ENCODE measurements at regions not wholly inside any gene's neighbourhood (a gene's known extent, or its start where the extent isn't known, plus 50 kb on each side); places are given as distances from the start of the nearest gene placed in this dataset.
A peak's percentile ranks its signal among the peaks of the same experiment; 100 is the strongest.
"Not testable (repeated sequence)": the region's sequence is repeated elsewhere in the genome, so short reads cannot be mapped to it uniquely, and the experiment has no call there.

DNA sequence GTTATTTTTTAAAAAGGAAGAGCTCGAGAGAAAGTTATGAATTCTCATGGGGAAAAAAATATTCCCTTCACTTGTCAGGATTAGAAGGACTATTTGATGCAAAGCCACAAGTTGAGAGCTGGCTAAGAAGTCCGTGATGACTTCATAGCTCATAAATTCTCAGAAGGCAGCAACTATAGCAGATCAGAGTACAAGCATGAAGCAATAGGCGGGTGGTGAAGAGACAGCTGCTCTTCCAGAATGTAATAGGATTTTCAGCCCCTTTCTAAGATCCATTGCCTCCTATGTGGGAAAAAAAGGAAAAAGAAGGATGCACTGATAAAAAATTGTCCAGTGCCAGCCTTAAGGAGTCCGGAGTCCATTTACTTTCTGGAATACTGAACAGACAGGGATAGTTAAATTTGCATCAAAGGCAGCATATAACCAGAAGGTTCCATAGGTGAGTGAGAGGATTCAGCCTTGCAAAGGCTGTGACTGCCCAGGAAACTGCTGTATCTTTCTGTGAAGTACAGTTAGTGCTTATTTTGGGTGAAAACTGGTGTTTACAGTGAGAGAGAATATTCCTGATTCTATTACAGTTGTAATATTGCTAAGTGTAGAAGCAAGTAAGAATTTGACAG, 929.5 kb upstream of the ALCAM start:
- DNase-seq, result peak; percentile 97

DNA sequence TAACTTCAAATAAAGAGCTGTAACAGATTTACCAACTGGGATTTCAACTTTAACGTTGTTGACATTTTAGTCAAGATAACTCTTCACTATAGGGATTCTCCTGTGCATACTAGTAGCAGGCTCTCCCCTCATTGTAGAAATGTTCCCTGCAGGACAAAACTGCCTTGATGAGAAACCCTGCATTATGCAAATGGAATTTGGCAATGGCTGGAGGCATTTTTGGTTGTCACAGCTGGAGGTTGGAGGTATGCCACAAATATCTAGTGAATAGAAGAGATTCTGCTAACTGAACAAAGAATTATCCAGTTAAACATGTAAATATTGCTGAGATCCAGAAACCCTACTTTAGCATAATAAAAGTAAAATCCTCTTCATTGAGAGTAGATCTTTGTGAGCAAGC, 928.8 kb upstream of the ALCAM start:
- peak; percentile 92 for DNase-seq

DNA sequence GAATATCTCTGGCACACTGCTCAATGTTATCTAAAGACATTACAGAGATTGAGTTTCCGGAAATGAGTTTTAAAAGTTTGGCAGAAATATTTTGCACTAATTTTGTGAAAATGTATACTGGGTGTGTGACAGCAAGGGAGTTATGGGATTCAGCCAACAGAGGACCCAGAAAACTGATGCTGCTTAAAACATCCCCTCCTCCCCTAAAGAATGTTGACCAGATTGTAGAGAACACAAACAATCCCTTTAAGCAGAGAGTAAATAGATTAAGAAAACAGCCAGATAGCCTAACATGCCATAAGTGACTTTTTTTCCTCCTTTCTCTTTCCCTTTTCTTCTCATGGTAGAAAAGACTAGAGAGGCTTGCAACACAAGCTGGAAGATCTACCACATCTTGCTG, 928.0 kb upstream of the ALCAM start:
- no peak for DNase-seq

DNA sequence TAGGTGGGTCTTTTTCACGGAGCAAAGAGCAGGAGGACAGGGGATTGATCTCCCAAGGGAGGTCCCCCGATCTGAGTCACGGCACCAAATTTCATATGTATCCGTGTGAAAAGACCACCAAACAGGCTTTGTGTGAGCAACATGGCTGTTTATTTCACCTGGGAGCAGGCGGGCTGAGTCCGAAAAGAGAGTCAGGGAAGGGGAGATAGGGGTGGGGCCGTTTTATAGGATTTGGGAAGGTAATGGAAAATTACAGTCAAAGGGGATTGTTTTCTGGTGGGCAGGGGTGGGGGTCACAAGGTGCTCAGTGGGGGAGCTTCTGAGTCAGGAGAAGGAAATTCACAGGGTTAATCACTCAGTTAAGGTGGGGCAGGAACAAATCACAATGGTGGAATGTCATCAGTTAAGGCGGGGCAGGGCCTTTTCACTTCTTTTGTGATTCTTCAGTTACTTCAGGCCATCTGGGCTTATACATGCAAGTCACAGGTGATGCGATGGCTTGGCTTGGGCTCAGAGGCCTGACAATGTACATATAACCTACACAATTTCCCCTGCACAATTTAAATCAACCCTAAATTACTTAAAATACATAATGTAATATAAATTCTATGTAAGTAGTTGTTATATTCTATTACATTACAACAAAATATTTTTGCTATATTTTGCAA, 921.3 kb upstream of the ALCAM start:
- DNase-seq, result not testable (repeated sequence)

DNA sequence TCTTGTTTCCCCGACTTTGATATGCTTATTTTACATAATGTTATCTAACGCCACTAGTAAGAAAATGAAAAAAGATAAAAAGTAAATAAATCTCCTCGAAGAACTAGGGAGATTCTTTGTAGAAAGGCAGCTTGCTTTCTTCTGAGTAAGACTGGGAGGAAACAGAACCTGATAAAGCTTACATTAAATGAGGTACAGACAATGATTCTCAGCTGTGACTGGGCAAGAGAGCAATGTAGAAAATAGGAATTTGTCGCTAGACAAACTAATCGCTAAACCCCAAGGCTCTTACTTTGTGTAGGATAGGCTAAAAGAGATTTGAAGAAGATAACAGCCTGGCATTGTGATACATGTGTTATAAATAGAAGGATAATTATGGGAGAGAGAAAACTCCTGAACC, 919.0 kb upstream of the ALCAM start:
- no peak for DNase-seq

DNA sequence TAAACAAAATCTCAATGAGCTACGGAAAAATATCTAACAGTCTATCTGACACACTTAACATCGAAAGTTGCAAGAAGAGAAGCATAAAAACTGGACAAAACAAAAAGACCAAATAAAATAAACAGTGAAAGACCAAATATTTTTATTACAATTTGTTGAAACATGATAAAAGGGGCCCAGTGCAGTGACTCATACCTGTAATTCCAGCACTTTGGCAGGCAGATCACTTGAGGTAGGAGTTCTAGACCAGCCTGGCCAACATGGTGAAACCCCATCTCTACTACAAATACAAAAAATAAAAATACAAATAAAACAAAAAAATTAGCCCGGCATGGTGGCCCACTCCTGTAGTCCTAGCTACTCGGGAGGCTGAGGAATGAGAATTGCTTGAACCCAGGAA, 914.0 kb upstream of the ALCAM start:
- no peak for DNase-seq

DNA sequence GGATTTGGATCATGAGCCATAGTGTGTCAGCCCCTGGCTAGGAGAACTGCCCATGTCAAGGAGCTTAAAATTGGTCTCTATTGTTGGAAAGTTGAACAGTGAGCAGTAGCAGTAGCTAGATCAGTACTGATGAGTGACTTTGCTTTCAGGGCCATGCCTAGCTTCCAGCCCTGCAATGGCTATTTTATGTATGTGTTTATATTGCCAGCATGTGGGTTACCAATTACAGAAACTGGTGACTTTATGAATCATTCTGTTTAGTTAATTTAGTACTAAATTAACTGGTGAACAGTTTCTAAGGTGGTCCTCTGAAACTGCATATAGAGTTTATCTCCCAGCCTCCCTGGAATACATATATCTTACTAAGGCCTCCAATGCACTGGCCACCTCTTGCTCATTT, 908.1 kb upstream of the ALCAM start:
- no peak for DNase-seq

DNA sequence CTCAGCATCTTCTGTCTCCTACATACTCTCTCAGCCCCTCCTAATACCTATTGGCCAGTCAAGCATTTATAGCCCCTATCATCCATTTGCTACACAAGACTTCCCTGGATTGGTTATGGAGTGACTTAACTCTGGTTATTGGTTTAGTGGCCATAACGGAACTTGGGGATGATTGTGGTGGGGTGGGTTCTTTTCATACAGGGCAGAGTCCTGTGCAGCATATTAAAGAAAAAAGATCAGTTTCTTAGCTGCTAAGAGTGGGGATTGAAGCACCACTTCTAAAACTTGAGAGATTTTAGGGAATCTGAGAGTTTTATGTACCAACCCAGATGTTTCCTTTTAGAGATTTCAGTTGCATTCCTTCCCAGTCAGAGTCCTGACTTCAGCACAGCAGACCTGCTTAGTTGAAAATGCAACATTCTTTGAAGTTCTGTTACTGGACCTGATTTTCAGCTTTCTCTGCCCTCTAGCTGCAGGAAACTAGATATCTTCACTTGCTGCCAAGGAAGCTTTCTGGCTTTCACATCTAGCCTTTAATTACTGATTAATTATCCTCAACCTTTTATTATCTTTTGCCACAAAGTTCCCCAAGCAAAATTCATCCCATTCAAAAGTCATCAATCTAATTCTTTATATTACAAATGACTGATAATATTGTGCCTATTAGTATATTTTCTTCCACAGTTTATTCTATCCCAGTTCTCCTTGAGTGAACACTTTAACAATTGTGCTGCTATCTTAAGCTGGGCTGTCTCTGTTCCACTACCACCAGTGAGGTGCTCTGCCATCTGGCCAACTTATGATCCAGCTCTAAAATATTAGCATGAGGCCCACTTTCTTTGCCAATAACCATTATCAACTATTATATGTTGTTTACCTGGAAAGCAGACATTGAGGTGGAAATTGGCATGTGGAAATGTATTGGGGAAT, 906.0 kb upstream of the ALCAM start:
- peak; percentile 83 for DNase-seq

DNA sequence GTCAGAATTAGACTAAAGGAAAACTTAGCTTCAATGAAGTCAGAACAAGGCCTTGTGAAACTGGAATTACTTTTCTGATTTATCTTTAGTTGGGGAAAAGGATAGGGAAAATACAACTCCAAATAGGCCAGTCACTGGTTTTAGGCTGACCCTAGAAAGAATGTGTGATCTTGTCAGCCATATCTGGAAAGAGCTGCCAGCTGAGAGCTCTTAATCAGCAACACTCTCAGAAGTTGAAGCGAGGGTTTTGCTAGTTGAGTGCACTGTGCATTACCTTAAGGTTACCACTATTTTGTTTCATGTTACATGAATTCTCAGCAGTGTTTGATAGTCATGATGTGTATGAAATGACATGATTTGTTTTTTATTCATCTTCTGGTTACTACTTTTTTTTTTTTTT, 905.3 kb upstream of the ALCAM start:
- DNase-seq, result no peak

DNA sequence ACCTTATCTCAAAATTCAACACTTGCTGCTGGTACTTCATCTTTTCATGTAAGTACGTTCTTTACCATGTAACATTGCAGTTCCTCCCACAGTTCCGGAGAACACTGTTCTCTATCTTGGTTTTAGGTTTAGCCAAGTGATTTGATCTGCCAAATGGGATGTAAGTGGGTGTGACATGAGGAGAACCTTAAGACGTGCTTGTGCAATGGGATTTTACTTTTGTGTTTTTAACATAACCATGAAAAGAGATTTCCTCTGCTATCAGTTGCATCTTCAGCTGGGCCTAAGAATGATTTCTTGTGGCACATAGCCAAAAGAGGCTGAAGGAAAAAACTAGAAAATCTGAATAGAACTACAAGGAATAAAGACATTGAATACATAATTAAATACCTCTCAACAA, 894.5 kb upstream of the ALCAM start:
- DNase-seq, result no peak

DNA sequence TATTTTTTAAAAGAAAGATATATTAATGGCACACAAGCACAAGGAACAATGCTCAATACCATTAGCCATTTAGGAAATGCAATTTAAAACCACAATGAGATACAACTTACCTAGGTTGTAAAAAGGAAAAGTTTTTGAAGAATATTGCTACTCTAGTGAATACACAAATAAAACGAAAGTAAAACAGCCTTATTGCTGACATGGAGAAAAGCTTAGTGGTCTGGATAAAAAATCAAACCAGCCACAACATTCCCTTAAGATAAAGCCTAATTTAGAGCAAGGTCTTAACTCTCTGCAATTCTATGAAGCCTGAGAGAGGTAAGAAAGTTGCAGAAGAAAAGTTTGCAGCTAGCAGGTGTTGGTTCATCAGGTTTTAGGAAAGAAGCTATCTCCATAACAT, 892.7 kb upstream of the ALCAM start:
- DNase-seq, result no peak

DNA sequence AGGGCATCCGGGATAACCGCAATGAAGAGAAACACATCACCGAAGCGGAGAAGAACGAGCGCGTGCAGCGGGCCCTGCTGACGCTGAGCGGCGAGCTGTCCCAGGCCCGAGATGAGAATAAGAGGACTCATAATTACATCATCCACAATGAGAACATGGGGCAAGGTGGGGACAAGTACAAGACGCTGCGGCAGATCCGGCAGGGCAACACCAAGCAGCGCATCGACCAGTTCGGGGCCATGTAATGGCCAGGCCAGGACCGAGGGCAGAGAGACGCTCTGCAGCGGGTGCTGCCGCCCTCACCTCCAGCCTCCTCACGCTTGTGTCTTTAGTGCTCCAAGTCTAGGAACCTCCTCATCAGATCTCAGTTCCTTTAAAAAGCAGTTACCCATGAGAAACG, 863.7 kb upstream of the ALCAM start:
- DNase-seq, result no peak

DNA sequence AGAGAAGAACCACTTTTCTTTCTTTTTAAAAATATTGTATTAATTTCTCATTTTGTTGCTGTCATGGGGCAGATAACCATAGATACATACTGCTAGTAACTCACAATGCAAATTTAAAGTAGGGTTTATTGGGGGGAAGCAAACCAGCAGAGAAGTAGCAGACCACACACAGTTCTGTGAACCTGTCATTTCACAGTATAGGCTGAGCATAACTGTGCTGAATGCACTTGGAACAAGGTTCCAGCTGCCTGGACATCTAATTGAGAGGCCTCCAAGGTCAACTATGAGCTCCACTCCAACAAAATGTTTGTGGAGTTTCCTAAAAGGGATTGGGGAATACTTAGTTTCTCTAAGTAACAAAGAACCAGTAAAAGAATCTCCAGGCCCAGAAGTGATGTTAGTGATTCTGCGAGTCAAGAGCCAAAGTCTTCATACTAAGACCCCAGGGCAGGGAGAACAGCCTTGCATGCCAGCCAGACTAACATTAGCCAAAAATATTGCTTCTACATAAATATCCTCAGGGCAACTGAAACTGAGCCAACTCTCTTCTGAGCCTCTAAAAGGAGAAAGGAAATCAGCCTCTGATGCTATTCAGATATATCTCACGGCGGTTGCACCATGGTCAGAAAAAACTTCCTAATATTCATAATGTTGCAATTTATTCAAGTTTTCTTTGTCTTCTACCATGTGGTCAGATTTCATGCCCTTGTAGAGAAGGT, 856.4 kb upstream of the ALCAM start:
- DNase-seq, result no peak

DNA sequence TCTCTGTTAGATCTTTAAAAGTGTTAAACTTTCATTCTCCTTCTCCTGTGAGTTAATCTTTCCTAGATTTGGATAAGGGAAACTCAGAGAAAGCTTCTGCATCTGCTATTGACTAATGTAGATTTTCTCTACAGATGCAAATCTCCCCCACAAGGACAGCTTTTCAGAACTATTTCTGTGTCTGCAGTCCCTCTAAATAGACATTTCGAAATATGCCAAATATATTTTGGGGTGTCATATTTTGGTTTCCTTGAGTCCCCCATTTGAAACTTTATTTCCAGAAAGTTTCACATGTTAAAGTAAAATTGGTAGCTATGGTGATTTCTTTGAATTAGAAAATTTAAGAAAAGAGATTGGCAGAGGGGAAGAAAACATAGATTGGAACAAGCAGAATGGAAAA, 852.3 kb upstream of the ALCAM start:
- no peak for DNase-seq

DNA sequence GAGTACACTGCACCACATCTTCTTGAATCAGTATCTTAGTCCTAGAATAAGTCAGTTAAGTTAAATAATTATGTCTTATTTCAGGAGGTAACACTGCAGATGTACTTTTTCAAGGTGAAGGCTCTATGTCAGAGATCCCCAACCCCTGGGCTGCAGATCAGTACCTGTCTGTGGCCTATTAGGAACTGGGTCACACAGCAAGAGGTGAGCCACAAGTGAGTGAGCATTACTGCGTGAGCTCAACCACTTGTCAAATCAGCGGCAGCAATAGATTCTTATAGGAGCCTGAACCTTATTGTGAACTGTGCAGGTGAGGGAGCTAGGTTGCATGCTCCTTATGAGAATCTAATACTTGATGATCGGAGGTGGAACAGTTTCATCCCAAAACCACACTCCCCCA, 851.9 kb upstream of the ALCAM start:
- DNase-seq, result no peak

DNA sequence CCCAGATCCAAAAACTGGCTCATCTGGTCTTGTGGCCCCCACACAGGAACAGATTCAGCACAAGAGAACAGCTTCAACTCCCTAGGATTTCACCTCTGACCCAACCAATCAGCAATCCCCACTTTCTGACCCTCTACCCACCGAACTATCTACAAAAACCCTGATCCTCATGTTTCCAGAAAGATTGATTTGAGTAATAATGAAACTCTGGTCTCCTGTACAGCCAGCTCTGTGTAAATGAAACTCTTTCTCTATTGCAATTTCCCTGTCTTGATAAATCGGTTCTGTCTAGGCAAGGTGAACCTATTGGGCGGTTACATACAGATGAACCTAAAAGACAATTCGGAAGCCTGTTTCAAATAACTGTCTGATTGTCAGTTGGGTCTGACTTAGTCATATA, 847.6 kb upstream of the ALCAM start:
- DNase-seq, result no peak

DNA sequence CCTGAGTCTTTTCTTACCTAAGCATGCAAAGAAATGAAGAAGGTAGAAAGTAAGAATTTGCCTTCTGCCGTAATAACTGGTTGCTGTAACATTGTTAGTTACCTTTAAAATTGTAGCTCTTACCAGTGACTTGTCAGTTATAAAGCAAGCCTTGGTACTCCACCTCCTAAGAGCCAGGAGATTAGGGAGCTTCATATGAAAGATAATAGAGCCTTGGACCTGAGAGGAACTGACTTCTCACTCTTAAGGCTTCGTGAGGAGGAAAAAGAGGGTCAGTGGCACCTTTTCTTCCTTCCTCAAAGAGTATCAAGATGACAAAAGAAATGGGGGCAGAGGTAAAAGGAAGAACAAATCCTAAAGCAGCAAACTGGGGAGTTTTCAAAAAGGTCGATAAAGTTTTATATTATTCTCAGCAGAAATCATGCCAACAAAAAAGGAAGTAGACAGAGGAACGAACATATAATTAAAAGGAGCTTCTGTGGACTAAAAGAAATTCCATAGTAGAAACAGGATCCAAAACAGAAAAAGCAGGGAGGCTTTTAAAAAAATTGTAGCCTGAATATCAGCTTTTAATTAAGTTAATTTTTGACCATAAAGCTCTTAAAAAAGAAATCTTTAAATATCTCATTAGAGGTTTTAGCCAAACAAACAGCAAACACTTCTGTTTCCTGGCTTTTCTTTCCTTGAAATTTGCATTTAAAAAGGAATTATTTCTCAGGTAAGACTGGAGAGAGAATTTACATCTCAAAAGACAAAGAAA, 847.1 kb upstream of the ALCAM start:
- DNase-seq, result no peak

DNA sequence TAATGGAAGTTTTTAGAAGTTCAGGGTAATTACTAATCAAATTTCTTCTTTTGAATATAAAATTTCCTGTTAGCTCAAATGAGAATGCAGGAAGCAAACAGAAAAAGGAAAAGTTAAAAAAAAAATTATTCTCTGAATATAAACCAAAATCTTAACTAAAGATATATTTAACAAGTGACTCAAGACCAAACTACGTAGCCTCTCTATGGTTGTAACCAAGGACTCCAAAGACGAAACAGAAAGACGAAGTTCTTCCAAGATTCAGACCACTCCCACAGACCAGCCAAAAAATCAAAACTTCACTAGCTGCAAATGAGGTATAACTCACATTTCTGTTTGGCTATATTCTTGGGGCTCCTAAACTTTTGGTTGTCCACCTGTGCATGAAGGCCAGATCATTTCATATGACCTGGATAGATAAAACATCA, 846.5 kb upstream of the ALCAM start:
- DNase-seq, result no peak

DNA sequence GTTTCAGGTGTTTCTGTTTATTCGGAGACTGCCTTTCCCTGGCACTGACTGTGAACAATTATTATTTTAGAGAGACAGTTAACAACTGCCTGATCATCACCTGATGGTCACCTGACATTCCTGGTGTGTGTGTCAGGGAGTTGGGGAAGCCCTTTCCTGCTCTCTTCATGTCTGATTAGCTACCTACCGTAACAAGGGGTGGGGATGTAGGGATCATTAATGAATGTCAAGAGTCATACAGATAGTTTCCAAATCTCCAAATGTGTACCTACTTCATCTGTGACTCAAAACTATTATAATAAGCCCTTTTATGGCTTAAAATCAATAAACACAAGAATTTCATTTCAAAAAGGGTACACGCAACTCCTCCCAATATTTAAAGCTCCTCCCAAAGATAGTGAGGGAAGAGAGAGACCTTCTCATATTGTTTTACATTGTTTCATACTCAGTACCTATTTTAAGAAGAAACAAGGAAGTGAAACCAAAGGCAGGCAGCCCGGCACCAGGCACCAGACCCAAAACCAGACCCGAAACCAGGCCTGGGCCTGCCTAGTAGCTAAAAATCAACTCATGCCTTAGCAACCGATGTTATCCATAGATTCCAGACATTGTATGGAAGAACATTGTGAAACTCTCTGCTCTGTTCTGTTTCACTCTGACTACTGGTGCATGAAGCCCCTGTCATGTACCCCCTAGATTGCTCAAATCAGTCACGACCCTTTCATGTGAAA, 844.9 kb upstream of the ALCAM start:
- DNase-seq, result no peak

DNA sequence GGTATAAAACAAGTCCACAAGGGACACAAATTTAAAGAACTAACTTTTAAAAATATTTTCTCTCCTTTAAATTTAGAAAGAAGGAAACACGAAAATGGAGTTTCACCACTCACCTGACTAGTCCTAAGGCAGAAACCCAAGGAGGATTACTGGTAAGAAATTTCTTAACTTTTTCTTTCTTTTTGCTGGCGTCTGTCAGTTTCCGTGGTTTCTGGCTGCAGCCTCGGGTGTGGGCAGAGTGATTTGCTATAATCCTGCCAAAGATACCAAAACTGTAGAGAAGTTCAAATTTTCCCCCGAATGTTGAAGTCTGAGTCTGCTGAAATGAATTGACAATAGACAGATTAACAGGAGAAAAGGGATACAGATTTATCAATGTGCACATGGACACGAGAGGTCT, 843.6 kb upstream of the ALCAM start:
- DNase-seq, result no peak

DNA sequence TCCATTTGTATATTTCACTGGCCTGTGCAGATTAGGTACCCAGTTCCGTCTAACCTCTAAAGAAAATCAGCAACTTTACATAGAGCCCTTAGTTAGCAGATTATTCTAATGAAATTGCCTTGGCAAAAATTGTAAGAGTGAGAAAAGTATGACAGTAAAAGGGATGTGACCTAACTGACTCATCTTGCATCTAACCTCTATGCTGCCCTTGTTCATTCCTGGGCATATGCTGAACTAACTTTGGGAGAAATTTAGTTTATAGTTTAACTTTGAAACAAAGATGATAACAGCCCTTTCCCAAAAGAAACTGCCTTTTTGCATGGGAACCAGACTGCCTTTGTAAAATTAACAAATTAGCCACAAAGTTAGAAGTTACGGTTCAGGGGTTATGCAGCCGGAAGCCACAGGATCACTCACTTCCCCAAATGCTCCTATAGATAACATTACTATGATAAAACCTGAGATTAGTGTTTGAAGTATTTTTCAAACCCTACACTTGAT, 839.8 kb upstream of the ALCAM start:
- no peak for DNase-seq

DNA sequence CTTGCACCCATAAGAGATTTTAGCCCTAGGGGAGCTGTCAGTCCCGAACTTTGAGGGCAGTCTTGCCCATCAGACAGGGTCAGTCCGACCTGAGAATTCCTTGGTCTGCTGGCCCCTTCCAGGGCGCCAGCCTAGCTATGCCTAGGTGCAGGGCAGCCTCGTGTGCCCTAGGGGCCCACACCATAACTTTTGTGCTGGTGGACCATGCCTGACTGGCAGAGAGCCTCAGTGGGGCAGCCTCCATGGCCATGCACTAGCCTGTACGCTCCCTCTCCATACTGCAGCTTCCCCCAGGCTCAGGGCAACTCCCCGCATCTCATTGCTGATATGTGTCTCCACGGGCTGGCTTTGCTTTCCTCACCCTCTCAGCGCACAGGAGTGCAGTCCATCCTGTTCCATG, 835.8 kb upstream of the ALCAM start:
- DNase-seq, result no peak
